ENCODE measurements at regions not wholly inside any gene's neighbourhood (a gene's known extent, or its start where the extent isn't known, plus 50 kb on each side); places are given as distances from the start of the nearest gene placed in this dataset.

- ATAC-seq (no peak), DNase-seq (ENCODE audit: low spot score) (no peak)
These were observed 599.6 kb upstream of the ADAMTS16 start for GRCh38 chr5:4540375-4541173.

DNA sequence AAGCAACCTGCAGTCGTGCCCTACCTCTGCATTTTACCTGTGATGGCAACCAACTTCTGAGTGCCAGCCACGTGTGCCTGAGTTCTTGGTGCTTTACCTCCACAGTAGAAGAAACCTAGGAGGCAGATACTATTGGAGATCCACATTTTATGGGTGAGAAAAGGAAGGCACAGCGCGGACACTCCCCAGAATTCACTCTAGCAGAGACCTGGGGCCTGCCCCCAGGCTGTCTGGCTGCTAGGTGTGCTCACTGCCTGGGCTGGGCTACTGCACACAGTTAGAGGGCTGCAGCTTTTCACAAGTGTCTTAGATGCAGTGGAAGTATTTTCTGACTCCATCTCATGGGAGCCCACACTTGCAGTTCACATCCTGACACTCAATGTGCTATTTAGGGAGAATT is 598.8 kb upstream of the ADAMTS16 start:
- ATAC-seq (no peak), DNase-seq (ENCODE audit: low spot score) (no peak)

DNA sequence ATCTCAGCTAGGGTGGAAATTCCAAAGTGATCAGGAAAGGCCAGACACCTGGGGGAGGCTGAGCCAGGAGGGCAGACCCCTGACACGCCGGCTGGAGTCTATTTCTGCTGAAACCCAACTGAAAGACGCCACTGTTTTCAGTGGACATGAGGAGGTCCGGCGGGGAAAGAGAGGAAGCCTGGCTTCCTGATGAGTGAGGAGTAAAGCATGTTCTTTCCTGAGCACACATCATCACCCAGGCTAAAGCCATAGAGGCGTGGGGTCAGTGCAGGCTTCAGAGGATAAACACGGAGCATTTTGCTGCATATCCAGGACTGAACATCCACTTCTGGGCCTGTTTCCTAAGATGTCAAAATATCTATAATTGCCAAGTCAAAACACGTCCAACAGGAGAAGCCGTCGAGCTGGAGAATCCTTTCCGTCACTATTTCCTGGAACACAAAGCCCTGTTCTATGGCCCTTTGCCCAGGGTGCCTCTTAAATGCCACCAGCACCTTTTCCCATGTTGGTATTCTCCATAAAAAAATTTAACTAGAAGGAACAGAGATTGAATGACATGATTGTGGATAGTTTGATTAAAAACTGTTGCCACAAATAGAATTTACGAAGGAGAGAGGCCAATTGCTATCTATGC is 597.9 kb upstream of the ADAMTS16 start:
- no peak for DNase-seq (ENCODE audit: low spot score)
- no peak for ATAC-seq

DNA sequence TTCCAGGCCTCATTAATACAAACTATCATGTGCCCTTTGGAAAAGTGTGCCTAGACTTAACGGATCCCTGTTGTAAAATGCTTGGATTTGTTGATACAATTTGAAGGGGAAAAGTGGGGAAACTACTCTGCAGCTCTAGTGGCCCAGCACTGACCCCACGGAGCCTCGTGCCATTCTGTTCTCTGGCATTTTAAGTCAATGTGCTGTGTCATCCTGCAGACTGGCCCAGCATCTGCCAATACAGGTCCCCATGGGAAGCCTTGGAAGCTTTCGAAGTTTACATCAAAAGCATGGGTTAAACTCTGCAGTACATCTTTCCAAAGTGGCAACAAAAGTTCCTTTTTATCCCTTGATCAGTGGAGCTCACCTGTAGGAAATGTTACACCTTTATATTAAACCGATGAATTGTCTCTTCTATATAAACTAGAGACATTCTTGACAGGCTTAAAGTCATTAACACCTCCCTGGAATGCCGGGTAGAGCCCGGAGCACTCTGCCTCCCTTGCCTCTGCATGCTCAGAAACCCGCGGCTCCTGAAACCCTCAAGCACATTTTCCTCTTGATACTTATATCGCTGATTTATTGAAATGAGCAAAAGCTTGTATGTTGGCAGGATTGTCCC is 596.0 kb upstream of the ADAMTS16 start:
- no peak for DNase-seq (ENCODE audit: low spot score)
- no peak for ATAC-seq

DNA sequence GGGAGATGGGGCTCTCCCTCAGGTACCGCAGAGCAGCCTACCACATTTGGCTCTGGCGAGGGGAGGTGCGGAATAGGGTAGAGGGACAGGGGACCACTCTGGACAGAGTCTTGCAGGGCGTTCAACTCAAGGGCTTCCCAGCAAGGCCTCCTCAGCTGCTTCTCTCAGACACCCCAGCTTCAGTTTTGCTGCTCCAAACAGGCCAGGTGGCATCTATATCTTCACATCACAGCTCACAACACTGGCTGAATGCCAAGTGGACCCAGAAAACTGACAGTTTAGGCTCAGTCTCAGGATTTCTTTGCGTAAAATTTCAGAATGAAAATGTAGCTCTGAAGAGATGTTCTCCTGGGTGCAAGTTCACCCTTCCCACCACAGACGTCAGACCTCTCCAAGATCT is 592.6 kb upstream of the ADAMTS16 start:
- ATAC-seq, result no peak
- DNase-seq (ENCODE audit: low spot score), result no peak

- DNase-seq (ENCODE audit: low spot score) (no peak), ATAC-seq (no peak)
These were observed 591.8 kb upstream of the ADAMTS16 start for GRCh38 chr5:4548341-4548740.

DNA sequence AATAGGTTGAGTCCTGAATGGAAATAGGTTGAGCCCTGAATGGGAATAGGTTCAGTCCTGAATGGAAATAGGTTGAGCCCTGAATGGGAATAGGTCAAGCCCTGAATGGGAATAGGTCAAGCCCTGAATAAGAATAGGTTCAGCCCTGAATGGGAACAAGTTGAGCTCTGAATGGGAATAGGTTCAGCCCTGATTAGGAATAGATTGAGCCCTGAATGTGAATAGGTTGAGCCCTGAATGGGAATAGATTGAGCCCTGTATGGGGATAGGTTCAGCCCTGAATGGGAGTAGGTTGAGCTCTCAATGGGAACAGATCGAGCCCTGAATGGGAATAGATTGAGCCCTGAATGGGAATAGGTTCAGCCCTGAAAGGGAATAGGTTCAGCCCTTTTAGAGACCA is 590.8 kb upstream of the ADAMTS16 start:
- DNase-seq (ENCODE audit: low spot score) (no peak), ATAC-seq (no peak)

- DNase-seq (ENCODE audit: low spot score) (no peak), ATAC-seq (no peak)
These were observed 589.1 kb upstream of the ADAMTS16 start for GRCh38 chr5:4551034-4551433.

- ATAC-seq (no peak), DNase-seq (ENCODE audit: low spot score) (no peak)
These were observed 587.0 kb upstream of the ADAMTS16 start for GRCh38 chr5:4553130-4553529.

DNA sequence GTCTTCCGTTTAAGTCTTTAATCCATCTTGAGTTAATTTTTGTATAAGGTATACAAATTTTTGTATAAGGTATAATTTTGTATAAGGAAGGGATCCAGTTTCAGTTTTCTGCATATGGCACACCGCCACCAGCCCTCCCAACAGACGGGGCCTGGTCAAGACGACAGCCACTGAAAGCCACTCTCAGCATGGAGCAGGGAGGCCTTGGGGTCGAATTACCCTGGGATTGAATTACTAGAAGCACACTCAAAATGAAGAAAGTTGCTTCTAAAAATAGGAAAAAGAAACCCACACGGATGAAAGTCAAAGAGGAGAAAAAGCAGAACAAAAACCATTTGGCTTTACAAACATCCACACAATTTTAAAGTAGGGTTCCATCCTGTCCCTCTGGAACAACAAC is 586.2 kb upstream of the ADAMTS16 start:
- no peak for DNase-seq (ENCODE audit: low spot score)
- no peak for ATAC-seq

GRCh38 chr5:4555725-4556285 is 584.3 kb upstream of the ADAMTS16 start:
- DNase-seq (ENCODE audit: low spot score), result no peak
- ATAC-seq, result no peak

- DNase-seq (ENCODE audit: low spot score) (no peak), ATAC-seq (no peak)
These were observed 578.7 kb upstream of the ADAMTS16 start for GRCh38 chr5:4561403-4561802.

DNA sequence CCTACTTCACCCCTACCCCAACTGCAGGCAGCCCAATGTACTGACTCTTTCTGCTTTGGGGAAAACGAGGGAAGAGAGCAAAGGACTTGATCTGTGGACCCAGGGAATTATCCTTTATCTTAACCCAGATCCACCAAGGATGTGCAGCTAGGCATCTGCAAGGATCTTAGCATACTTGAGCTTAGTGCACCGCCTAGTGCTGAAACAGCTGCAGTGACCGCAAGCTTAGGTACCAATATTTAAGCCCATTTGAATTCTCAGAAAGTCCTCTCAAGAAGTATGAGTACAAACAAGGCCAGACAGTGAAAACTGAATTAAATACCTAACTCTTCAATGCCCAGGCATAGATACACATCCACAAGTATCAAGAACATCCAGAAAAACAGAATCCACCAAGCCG is 576.7 kb upstream of the ADAMTS16 start:
- DNase-seq (ENCODE audit: low spot score) (no peak), ATAC-seq (no peak)

DNA sequence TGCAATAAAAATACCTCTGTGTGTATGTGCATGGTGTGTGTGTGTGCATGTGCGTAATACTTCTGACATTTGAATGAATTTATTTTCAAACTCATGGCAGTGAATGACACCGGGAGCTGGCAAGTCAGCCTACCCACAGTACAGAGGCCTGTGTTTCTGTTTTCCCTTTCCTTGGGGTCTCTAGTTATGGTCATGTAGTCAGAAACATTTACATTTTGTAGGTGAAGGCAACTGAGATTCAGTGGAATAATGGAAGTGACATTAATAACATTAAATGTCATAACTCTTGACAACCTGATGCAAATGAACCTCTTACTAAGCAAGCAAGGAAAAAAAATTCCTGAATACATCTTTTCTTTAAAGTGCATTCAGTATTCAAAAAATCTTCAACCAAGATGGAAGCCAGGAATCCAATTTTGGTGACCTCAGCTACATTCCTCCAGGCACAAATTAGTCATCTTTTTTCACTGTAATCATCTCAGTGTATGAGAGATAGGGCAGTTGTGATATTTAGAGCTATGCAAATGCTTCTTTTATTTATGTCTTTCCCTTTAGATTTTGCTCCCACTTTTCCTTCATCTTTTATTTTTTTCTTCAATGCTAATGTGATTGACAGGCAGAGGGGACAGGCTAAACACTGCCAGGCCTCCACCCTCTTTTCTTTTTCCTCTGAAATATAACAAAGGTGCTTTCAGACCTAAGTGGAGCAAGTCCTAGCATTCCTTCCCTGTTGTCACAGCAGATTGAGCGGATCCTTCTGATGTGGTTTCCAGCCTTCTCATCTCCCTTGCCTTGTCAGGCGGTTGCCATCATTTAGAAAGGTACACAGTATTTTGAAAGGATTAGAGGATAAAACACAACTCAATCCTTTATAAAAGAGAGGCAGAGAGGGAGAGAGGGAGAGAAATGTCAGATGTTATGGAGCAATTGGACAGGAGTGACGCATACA is 569.8 kb upstream of the ADAMTS16 start:
- ATAC-seq (no peak), DNase-seq (ENCODE audit: low spot score) (no peak)

- ATAC-seq (no peak), DNase-seq (ENCODE audit: low spot score) (no peak)
These were observed 568.7 kb upstream of the ADAMTS16 start for GRCh38 chr5:4571248-4571948.

GRCh38 chr5:4572311-4573100 is 567.6 kb upstream of the ADAMTS16 start:
- ATAC-seq (no peak), DNase-seq (ENCODE audit: low spot score) (no peak)

- DNase-seq (ENCODE audit: low spot score) (no peak), ATAC-seq (no peak)
These were observed 564.5 kb upstream of the ADAMTS16 start for GRCh38 chr5:4575608-4576007.

DNA sequence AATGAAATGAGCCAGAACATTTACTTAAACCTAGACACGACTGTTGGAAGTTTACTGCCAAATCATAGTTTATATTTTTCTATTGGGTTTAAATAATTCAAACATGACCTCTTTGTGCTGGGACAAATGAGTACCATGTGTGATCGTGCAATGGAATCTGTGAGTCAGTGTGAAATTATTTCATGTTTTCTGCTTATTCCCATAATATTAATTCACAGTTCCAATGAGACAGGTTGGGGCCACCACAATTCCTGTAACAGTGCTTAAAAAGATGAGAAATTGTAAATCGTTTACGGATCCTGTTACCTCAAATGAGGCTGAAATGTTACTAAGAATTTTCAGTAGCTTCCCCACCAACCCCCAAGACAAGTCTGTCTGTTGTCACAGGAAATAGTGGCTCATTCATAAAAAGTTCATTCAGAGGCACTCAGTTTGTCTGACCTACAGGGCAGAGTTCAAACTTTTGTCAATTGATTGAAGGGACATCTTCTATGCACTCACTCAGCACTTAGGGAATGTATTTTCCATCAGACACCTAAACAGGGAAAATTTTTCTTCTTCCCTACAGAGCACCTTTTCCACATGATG is 563.9 kb upstream of the ADAMTS16 start:
- ATAC-seq (no peak), DNase-seq (ENCODE audit: low spot score) (no peak)

GRCh38 chr5:4576908-4577307 is 563.2 kb upstream of the ADAMTS16 start:
- DNase-seq (ENCODE audit: low spot score) (no peak), ATAC-seq (no peak)

Measured in left lobe of liver (tissue), 2 donors.